KG1 (cell line): ENCODE measurements at regions not wholly inside any gene's neighbourhood (a gene's known extent, or its start where the extent isn't known, plus 50 kb on each side); places are given as distances from the start of the nearest gene placed in this dataset.

ENCODE experiments used
- DNase-seq: peaks from one replicate; lab custom pipeline; 2025; lab: John Stamatoyannopoulos, UW

GRCh38 chr3:64743156-64743886 is 55.5 kb upstream of the ADAMTS9 start:
- DNase-seq, result no peak

GRCh38 chr3:64741341-64741740 is 53.5 kb upstream of the ADAMTS9 start:
- DNase-seq, result no peak

- no peak for DNase-seq
Measured at GRCh38 chr3:64739971-64740631, 52.3 kb upstream of the ADAMTS9 start.
